CD4-positive, alpha-beta memory T cell (primary cell): ENCODE measurements at regions not wholly inside any gene's neighbourhood (a gene's known extent, or its start where the extent isn't known, plus 50 kb on each side); places are given as distances from the start of the nearest gene placed in this dataset.

Experiments used
- CTCF ChIA-PET: fragments of 350-600 bp; sonication (Branson Sonifier 250); formaldehyde crosslinking; loops from one replicate; lab custom pipeline; 2021; ENCODE audit warnings: inconsistent platforms; ENCODE audit not compliant: partially characterized antibody; lab: Charles Lee
- POLR2A ChIA-PET: fragments of 350-600 bp; sonication (Branson Sonifier 250); formaldehyde crosslinking; loops from one replicate; lab custom pipeline; 2021; ENCODE audit not compliant: partially characterized antibody; lab: Charles Lee
- DNase-seq, 5 donors: peaks; one replicate each; pipeline versions ENCODE4 v3.0.0 to v3.0.0-alpha.2; 2020 to 2022; ENCODE audit warnings: mixed read lengths in 1 of 5
- H3K27ac ChIP-seq: one replicate; pipeline ENCODE4 v1.7.0; 2013; ENCODE audit warnings: low read depth, low read length
- H3K27me3 ChIP-seq: 2 replicates; pipeline ENCODE4 v1.7.0; 2013; ENCODE audit warnings: mild to moderate bottlenecking, low read length, moderate library complexity; ENCODE audit not compliant: insufficient read depth
- H3K36me3 ChIP-seq: 2 replicates; pipeline ENCODE4 v1.7.0; 2013; ENCODE audit warnings: mild to moderate bottlenecking, low read length, moderate library complexity; ENCODE audit not compliant: insufficient read depth
- H3K4me1 ChIP-seq: 2 replicates; pipeline ENCODE4 v1.7.0; 2013; ENCODE audit warnings: mild to moderate bottlenecking, low read length, moderate library complexity; ENCODE audit not compliant: insufficient read depth
- H3K4me3 ChIP-seq, 2 donors: one replicate each; pipeline ENCODE4 v1.7.0; 2013; ENCODE audit warnings: low read length in 2 of 2, mild to moderate bottlenecking in 1 of 2
- H3K9me3 ChIP-seq, 2 donors: one replicate each; pipeline ENCODE4 v1.7.0; 2013; ENCODE audit warnings: low read length in 2 of 2, control low read depth in 1 of 2; ENCODE audit not compliant: control insufficient read depth in 1 of 2
- H3K27ac Mint-ChIP-seq, 7 donors: one replicate each; pipeline ENCODE4 v1.8.0; 2020 to 2021; ENCODE audit warnings: mixed read lengths in 7 of 7, mild to moderate bottlenecking in 6 of 7, inconsistent platforms in 3 of 7, moderate library complexity in 3 of 7
- H3K27me3 Mint-ChIP-seq, 2 donors: one replicate each; pipeline ENCODE4 v1.8.0; 2020 to 2021; ENCODE audit warnings: mixed read lengths in 2 of 2
- H3K36me3 Mint-ChIP-seq, 2 donors: one replicate each; pipeline ENCODE4 v1.8.0; 2020 to 2021; ENCODE audit warnings: mixed read lengths in 2 of 2, inconsistent platforms in 1 of 2, mild to moderate bottlenecking in 1 of 2
- H3K4me1 Mint-ChIP-seq, 4 donors: one replicate each; pipeline ENCODE4 v1.8.0; 2020 to 2021; ENCODE audit warnings: mixed read lengths in 4 of 4, mild to moderate bottlenecking in 1 of 4
- H3K4me3 Mint-ChIP-seq, 8 donors: one replicate each; pipeline ENCODE4 v1.8.0; 2020 to 2021; ENCODE audit warnings: mixed read lengths in 8 of 8, mild to moderate bottlenecking in 7 of 8, moderate library complexity in 6 of 8, inconsistent platforms in 3 of 8
- H3K9me3 Mint-ChIP-seq, 8 donors: one replicate each; pipeline ENCODE4 v1.8.0; 2020 to 2021; ENCODE audit warnings: mixed read lengths in 8 of 8, mild to moderate bottlenecking in 5 of 8, inconsistent platforms in 3 of 8, moderate library complexity in 1 of 8
- intact Hi-C: fragments of 100-400 bp; cut with micrococcal nuclease; formaldehyde crosslinking; loops from one replicate; pipeline ENCODE4 v1.15.1; 2023

DNA sequence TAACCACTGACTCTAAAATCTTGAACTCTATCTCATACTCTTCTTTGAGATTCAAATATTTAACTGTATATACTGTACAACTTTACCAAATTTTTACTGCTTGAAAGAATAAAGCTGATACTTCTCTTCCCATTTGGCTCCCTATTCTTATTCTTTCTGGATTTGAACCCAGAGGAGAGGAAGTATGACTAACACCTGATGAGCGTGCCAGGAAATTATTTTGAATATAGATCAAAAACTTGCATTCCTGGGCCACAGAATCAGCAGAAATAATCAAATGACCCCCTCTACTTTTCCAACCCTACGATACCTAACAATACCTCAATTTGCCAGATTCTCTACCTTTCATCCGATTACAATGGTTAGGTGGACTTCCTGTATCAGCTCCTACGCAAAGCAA lies 285.8 kb downstream of the ISL1 start:
- Mint-ChIP-seq H3K27me3 (no peaks in the 10 kb centered on the region), H3K4me1 (no peaks in the 10 kb centered on the region), H3K4me3 (no peak overlapping the region), H3K36me3 (no peaks in the 10 kb centered on the region), H3K27ac (no peak overlapping the region), H3K9me3 (peaks cover 0 to 25% (median 10%) of the 10 kb centered on the region in 8 donors)
- POLR2A ChIA-PET, result no interaction called here
- Histone ChIP-seq H3K4me3 (no peak overlapping the region), H3K36me3 (no peaks in the 10 kb centered on the region), H3K27me3 (no peaks in the 10 kb centered on the region), H3K9me3 (no peaks in the 10 kb centered on the region), H3K4me1 (no peaks in the 10 kb centered on the region), H3K27ac (no peak overlapping the region)
- intact Hi-C loops, result no loop called here
- no peak for DNase-seq
- CTCF ChIA-PET, result no interaction called here

DNA sequence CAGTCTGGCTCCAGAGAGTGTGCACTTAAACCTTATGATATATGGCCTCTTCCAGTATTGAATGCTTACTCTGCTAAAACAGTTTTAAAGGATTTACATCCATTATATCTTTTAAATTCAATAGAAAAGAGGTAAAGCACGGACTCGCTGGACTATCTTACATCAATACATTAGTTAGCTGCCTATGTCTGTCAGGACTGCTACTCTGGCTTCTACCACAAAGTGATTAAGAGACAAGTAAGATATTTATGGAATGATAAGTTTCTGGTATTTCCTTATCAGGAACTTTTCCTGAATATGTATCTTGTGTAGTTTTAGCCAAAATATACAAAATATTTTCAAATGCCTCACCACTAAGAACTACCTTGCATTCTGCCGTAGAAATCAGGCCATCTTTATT lies 295.1 kb downstream of the ISL1 start:
- Mint-ChIP-seq H3K4me3 (no peak overlapping the region), H3K27me3 (no peaks in the 10 kb centered on the region), H3K9me3 (peaks cover 0 to 18% (median 5%) of the 10 kb centered on the region in 8 donors), H3K36me3 (no peaks in the 10 kb centered on the region), H3K4me1 (no peaks in the 10 kb centered on the region), H3K27ac (no peak overlapping the region)
- no peaks in the 10 kb centered on the region for H3K27me3 ChIP-seq
- ChIA-PET CTCF (no interaction called here), POLR2A (no interaction called here)
- H3K9me3 ChIP-seq, result no peaks in the 10 kb centered on the region
- H3K27ac ChIP-seq, result no peak overlapping the region
- DNase-seq, result no peak
- no peaks in the 10 kb centered on the region for H3K36me3 ChIP-seq
- intact Hi-C loops, result no loop called here
- H3K4me1 ChIP-seq, result no peaks in the 10 kb centered on the region
- no peak overlapping the region for H3K4me3 ChIP-seq

DNA sequence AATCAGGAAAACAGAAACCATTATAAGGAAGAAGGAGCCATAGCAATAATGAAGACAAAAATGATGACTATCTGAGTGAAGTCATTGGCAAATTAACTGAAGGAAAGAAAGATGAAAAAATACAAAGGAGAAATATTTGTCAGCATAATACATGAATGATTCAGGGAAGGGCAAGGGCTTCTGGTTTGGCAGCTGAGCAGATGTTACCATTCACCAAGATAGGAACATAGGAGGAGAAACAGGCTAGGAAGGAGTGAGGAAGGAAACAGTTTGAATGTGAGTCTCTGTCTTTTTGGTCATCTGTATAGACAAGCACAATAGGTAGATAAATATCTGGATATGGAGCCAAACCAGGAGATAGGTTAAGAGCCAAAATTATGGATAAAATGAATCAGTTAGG lies 296.0 kb downstream of the ISL1 start:
- no peaks in the 10 kb centered on the region for H3K4me1 Mint-ChIP-seq
- ChIA-PET POLR2A (no interaction called here), CTCF (no interaction called here)
- Histone ChIP-seq H3K36me3 (no peaks in the 10 kb centered on the region), H3K27ac (no peak overlapping the region), H3K4me1 (no peaks in the 10 kb centered on the region), H3K4me3 (no peak overlapping the region), H3K27me3 (no peaks in the 10 kb centered on the region), H3K9me3 (no peaks in the 10 kb centered on the region)
- peaks cover 0 to 13% (median 5%) of the 10 kb centered on the region in 8 donors for H3K9me3 Mint-ChIP-seq
- H3K27me3 Mint-ChIP-seq, result no peaks in the 10 kb centered on the region
- intact Hi-C loops, result no loop called here
- peak overlapping the region in 1 of 7 donors; percentile 19 for H3K27ac Mint-ChIP-seq
- H3K4me3 Mint-ChIP-seq, result no peak overlapping the region
- no peaks in the 10 kb centered on the region for H3K36me3 Mint-ChIP-seq
- DNase-seq, result no peak

DNA sequence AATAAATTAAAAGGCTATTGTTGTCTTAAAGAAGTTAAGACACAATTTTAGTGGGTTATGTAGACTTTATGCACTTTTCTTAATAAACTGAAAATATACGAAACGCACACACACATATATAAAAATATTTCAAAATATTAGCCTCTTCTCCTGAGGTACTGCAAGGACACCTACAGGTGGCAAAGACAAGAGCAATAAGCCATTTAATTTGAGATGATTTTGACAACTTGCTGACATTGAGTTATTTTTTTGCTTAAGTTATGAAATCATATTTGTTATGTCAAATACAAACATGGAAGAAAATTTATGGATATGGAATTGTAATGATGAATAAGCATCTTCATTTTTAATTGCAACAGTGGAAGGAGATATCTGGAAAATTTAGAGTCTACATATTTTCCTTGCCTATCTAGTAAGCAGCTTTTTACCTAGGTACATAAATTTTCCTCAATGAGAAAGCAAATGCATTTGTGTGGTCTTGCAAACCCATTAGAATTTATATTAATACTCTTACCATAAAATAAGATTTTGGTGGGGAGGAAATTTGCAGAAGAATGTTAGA lies 301.6 kb downstream of the ISL1 start:
- H3K4me3 Mint-ChIP-seq, result no peak overlapping the region
- no peak overlapping the region for H3K27ac Mint-ChIP-seq
- H3K27me3 Mint-ChIP-seq, result no peaks in the 10 kb centered on the region
- Histone ChIP-seq H3K27ac (no peak overlapping the region), H3K9me3 (no peaks in the 10 kb centered on the region), H3K27me3 (no peaks in the 10 kb centered on the region), H3K4me1 (no peaks in the 10 kb centered on the region), H3K36me3 (no peaks in the 10 kb centered on the region), H3K4me3 (no peak overlapping the region)
- DNase-seq, result no peak
- POLR2A ChIA-PET, result no interaction called here
- intact Hi-C loops, result no loop called here
- H3K4me1 Mint-ChIP-seq, result no peaks in the 10 kb centered on the region
- H3K9me3 Mint-ChIP-seq, result peaks cover 0 to 6% (median 4%) of the 10 kb centered on the region in 8 donors
- CTCF ChIA-PET, result no interaction called here
- no peaks in the 10 kb centered on the region for H3K36me3 Mint-ChIP-seq

DNA sequence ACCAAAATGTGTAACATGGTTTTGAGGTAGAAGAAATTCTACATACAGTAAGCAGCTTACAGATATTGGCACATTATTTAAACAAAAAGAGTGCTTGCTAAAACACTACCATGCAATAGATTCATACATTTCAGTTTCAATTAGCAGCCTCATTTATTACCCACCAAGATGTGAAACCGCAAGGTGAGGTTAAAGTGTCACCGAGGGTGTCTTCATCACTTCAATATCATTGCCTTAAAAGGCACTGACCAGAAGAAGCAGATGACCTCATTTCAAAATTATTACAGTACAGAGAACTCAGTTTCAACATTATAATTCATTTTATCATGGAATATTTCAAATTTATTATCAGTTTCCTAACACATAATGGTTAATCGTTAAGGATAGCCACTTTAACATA lies 302.2 kb downstream of the ISL1 start:
- ChIA-PET CTCF (no interaction called here), POLR2A (no interaction called here)
- Mint-ChIP-seq H3K36me3 (no peaks in the 10 kb centered on the region), H3K9me3 (peaks cover 0 to 6% (median 4%) of the 10 kb centered on the region in 8 donors), H3K27ac (no peak overlapping the region), H3K4me1 (no peaks in the 10 kb centered on the region), H3K4me3 (no peak overlapping the region), H3K27me3 (no peaks in the 10 kb centered on the region)
- H3K9me3 ChIP-seq, result no peaks in the 10 kb centered on the region
- no peaks in the 10 kb centered on the region for H3K36me3 ChIP-seq
- no peaks in the 10 kb centered on the region for H3K27me3 ChIP-seq
- H3K27ac ChIP-seq, result no peak overlapping the region
- H3K4me1 ChIP-seq, result no peaks in the 10 kb centered on the region
- H3K4me3 ChIP-seq, result no peak overlapping the region
- no peak for DNase-seq
- intact Hi-C loops, result no loop called here

DNA sequence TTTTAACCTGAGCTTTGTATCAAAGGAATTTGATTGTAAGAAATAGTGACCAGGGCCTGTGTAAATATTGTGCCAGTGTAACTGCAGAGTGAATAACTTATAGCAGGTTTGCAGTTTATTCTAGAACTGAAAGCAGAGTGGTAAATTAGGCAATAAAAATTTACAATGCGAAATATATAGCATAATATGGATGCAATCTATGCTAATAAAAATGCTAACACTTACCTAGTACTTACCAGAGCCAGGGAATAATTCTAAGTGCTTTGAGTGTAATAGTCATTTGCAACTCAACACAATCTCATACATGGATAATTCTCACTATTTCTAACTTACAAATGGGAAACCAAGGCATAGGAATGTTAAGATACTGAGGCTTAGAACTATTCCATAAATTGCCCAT lies 303.4 kb downstream of the ISL1 start:
- Histone ChIP-seq H3K36me3 (no peaks in the 10 kb centered on the region), H3K9me3 (no peaks in the 10 kb centered on the region), H3K4me1 (no peaks in the 10 kb centered on the region), H3K27ac (no peak overlapping the region), H3K4me3 (no peak overlapping the region), H3K27me3 (no peaks in the 10 kb centered on the region)
- H3K36me3 Mint-ChIP-seq, result no peaks in the 10 kb centered on the region
- peaks cover 2 to 10% (median 4%) of the 10 kb centered on the region in 8 donors for H3K9me3 Mint-ChIP-seq
- intact Hi-C loops, result no loop called here
- DNase-seq, result no peak
- CTCF ChIA-PET, result no interaction called here
- no peak overlapping the region for H3K27ac Mint-ChIP-seq
- H3K4me1 Mint-ChIP-seq, result no peaks in the 10 kb centered on the region
- POLR2A ChIA-PET, result no interaction called here
- H3K4me3 Mint-ChIP-seq, result no peak overlapping the region
- H3K27me3 Mint-ChIP-seq, result no peaks in the 10 kb centered on the region

DNA sequence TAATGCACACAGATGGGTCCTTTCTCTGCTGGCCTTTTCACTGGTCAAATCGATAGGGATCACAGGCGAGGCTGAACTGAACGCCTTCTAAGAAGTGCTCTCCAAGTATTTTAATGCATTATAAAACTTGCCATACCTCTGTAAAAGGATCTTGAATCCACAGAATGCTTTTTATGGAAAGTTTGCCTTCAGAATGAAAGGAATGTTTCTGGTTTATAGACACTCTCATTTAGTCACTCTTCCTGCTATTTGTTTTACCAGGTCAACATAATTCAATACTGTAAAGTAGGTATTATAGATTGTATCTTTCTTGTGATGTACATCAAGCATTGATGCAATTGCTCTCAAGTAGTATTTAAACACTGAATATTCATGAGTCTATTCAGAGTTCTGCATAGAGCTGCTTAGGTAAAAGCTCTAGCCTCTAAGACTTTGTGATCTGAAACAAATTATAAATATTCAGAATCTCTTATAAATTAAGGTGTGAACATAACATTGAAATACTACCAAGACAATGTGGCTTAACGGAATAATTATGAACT lies 308.4 kb downstream of the ISL1 start:
- CTCF ChIA-PET, result no interaction called here
- intact Hi-C loops, result no loop called here
- no peak overlapping the region for H3K27ac ChIP-seq
- H3K9me3 Mint-ChIP-seq, result peaks cover 0 to 33% (median 14%) of the 10 kb centered on the region in 8 donors
- no peaks in the 10 kb centered on the region for H3K4me1 Mint-ChIP-seq
- no peaks in the 10 kb centered on the region for H3K36me3 Mint-ChIP-seq
- H3K36me3 ChIP-seq, result no peaks in the 10 kb centered on the region
- no peaks in the 10 kb centered on the region for H3K4me1 ChIP-seq
- no peaks in the 10 kb centered on the region for H3K27me3 Mint-ChIP-seq
- DNase-seq, result no peak
- H3K9me3 ChIP-seq, result peaks cover 0 to 3% of the 10 kb centered on the region in 2 donors
- H3K27me3 ChIP-seq, result no peaks in the 10 kb centered on the region
- no peak overlapping the region for H3K4me3 Mint-ChIP-seq
- no peak overlapping the region for H3K4me3 ChIP-seq
- POLR2A ChIA-PET, result no interaction called here
- no peak overlapping the region for H3K27ac Mint-ChIP-seq
